Activated naive CD4-positive, alpha-beta T cell treated with anti-CD3 and anti-CD28 coated beads, Interleukin-2, amount 50 U/mL, for 72 hours (primary cell): ENCODE measurements at regions not wholly inside any gene's neighbourhood (a gene's known extent, or its start where the extent isn't known, plus 50 kb on each side); places are given as distances from the start of the nearest gene placed in this dataset.
"Not testable (repeated sequence)": the region's sequence is repeated elsewhere in the genome, so short reads cannot be mapped to it uniquely, and the experiment has no call there.

Source experiments
- ATAC-seq, 2 donors: fragments of 150-1000 bp; cut with Tn5 transposase; 2 replicates each; pipeline ENCODE4 v1.10.0; 2021; ENCODE audit warnings: mild to moderate bottlenecking in 2 of 2, moderate library complexity in 2 of 2
- DNase-seq, 2 donors: peaks; one replicate each; pipeline ENCODE4 v3.0.0; 2021 to 2022; ENCODE audit warnings: low spot score in 2 of 2
- H3K27ac Mint-ChIP-seq, 2 donors: one replicate each; pipeline ENCODE4 v1.8.0; 2022; ENCODE audit warnings: mild to moderate bottlenecking in 2 of 2, mixed read lengths in 2 of 2
- H3K36me3 Mint-ChIP-seq, 2 donors: one replicate each; pipeline ENCODE4 v1.8.0; 2022; ENCODE audit warnings: mixed read lengths in 2 of 2
- H3K9me3 Mint-ChIP-seq, 2 donors: one replicate each; pipeline ENCODE4 v1.8.0; 2022; ENCODE audit warnings: mixed read lengths in 2 of 2

- no peaks in the 10 kb centered on the region for H3K9me3 Mint-ChIP-seq
- no peaks in the 10 kb centered on the region for H3K36me3 Mint-ChIP-seq
These were observed 182.9 kb upstream of the ID2 start for GRCh38 chr2:8498994-8499393.

GRCh38 chr2:8500124-8501054 lies 181.5 kb upstream of the ID2 start:
- no peak for ATAC-seq
- no peaks in the 10 kb centered on the region for H3K9me3 Mint-ChIP-seq
- no peaks in the 10 kb centered on the region for H3K36me3 Mint-ChIP-seq
- no peak for DNase-seq
- H3K27ac Mint-ChIP-seq, result no peak overlapping the region

More at GRCh38 chr2:8498994-8499393, 182.9 kb upstream of the ID2 start:
- no peak overlapping the region for H3K27ac Mint-ChIP-seq
- no peak for DNase-seq
- no peak for ATAC-seq

GRCh38 chr2:8501061-8501720 lies 180.7 kb upstream of the ID2 start:
- ATAC-seq (no peak), DNase-seq (no peak)

GRCh38 chr2:8502316-8502715 lies 179.5 kb upstream of the ID2 start:
- Mint-ChIP-seq H3K9me3 (peaks cover 0 to 4% of the 10 kb centered on the region in 2 donors), H3K27ac (no peak overlapping the region), H3K36me3 (no peaks in the 10 kb centered on the region)
- ATAC-seq (no peak), DNase-seq (no peak)

More at GRCh38 chr2:8501061-8501720, 180.7 kb upstream of the ID2 start:
- peaks cover 0 to 3% of the 10 kb centered on the region in 2 donors for H3K9me3 Mint-ChIP-seq
- H3K27ac Mint-ChIP-seq, result no peak overlapping the region
- H3K36me3 Mint-ChIP-seq, result no peaks in the 10 kb centered on the region

- H3K27ac Mint-ChIP-seq, result no peak overlapping the region
- peaks cover 8 to 17% of the 10 kb centered on the region in 2 donors for H3K9me3 Mint-ChIP-seq
- peaks cover 9 to 16% of the 10 kb centered on the region in 2 donors for H3K36me3 Mint-ChIP-seq
- DNase-seq, result no peak
- no peak for ATAC-seq
These were observed 176.4 kb upstream of the ID2 start for GRCh38 chr2:8505311-8505920.

- ATAC-seq (no peak), DNase-seq (no peak)
- Mint-ChIP-seq H3K27ac (no peak overlapping the region), H3K36me3 (peaks cover 9 to 29% of the 10 kb centered on the region in 2 donors), H3K9me3 (peaks cover 8 to 19% of the 10 kb centered on the region in 2 donors)
These were observed 175.1 kb upstream of the ID2 start for GRCh38 chr2:8506746-8507145.

GRCh38 chr2:8508766-8509165 lies 173.1 kb upstream of the ID2 start:
- Mint-ChIP-seq H3K9me3 (peaks cover 16 to 26% of the 10 kb centered on the region in 2 donors), H3K27ac (no peak overlapping the region), H3K36me3 (peaks cover 25 to 45% of the 10 kb centered on the region in 2 donors)
- no peak for DNase-seq
- no peak for ATAC-seq

GRCh38 chr2:8509621-8510020 lies 172.2 kb upstream of the ID2 start:
- no peak for DNase-seq
- no peak for ATAC-seq
- Mint-ChIP-seq H3K36me3 (peaks cover 25 to 53% of the 10 kb centered on the region in 2 donors), H3K27ac (no peak overlapping the region), H3K9me3 (peaks cover 16 to 30% of the 10 kb centered on the region in 2 donors)

GRCh38 chr2:8510055-8510454 lies 171.8 kb upstream of the ID2 start:
- not testable (repeated sequence) for ATAC-seq, DNase-seq
- H3K27ac Mint-ChIP-seq, result peak overlapping the region in 1 of 2 donors; percentile 38
- H3K9me3 Mint-ChIP-seq, result peaks cover 16 to 31% of the 10 kb centered on the region in 2 donors
- peaks cover 25 to 54% of the 10 kb centered on the region in 2 donors for H3K36me3 Mint-ChIP-seq

GRCh38 chr2:8510519-8510918 lies 171.3 kb upstream of the ID2 start:
- ATAC-seq, result no peak
- no peak for DNase-seq
- H3K36me3 Mint-ChIP-seq, result peaks cover 25 to 54% of the 10 kb centered on the region in 2 donors
- peaks cover 16 to 31% of the 10 kb centered on the region in 2 donors for H3K9me3 Mint-ChIP-seq
- no peak overlapping the region for H3K27ac Mint-ChIP-seq

- ATAC-seq, result no peak
These were observed 169.8 kb upstream of the ID2 start for GRCh38 chr2:8511868-8512612.

GRCh38 chr2:8513601-8514273 lies 168.1 kb upstream of the ID2 start:
- peak overlapping the region; percentile 46 to 93 for H3K27ac Mint-ChIP-seq
- peaks cover 25 to 54% of the 10 kb centered on the region in 2 donors for H3K36me3 Mint-ChIP-seq
- H3K9me3 Mint-ChIP-seq, result peaks cover 16 to 22% of the 10 kb centered on the region in 2 donors
- DNase-seq (no peak), ATAC-seq (no peak)

More at GRCh38 chr2:8511868-8512612, 169.8 kb upstream of the ID2 start:
- H3K27ac Mint-ChIP-seq, result peak overlapping the region in 1 of 2 donors; percentile 93
- no peak for DNase-seq
- peaks cover 25 to 54% of the 10 kb centered on the region in 2 donors for H3K36me3 Mint-ChIP-seq
- peaks cover 16 to 26% of the 10 kb centered on the region in 2 donors for H3K9me3 Mint-ChIP-seq

- DNase-seq, result no peak
- H3K9me3 Mint-ChIP-seq, result peaks cover 16 to 22% of the 10 kb centered on the region in 2 donors
- H3K27ac Mint-ChIP-seq, result peak overlapping the region; percentile 89 to 93
These were observed 167.6 kb upstream of the ID2 start for GRCh38 chr2:8514274-8514662.

GRCh38 chr2:8514796-8515758 lies 166.8 kb upstream of the ID2 start:
- Mint-ChIP-seq H3K36me3 (peaks cover 20 to 42% of the 10 kb centered on the region in 2 donors), H3K27ac (peak overlapping the region; percentile 89 to 93)
- ATAC-seq, result peak; percentile 84 to 86

More at GRCh38 chr2:8514274-8514662, 167.6 kb upstream of the ID2 start:
- H3K36me3 Mint-ChIP-seq, result peaks cover 25 to 50% of the 10 kb centered on the region in 2 donors
- ATAC-seq, result peak in 1 of 2 donors; percentile 0

More at GRCh38 chr2:8514796-8515758, 166.8 kb upstream of the ID2 start:
- DNase-seq, result peak; percentile 46 to 80
- peaks cover 11 to 17% of the 10 kb centered on the region in 2 donors for H3K9me3 Mint-ChIP-seq
